IMR-90 (cell line): ENCODE measurements at regions not wholly inside any gene's neighbourhood (a gene's known extent, or its start where the extent isn't known, plus 50 kb on each side); places are given as distances from the start of the nearest gene placed in this dataset.

Source experiments
- ATAC-seq: fragments of 200-7000 bp; cut with Tn5 transposase; 2 replicates; pipeline ENCODE4 v1.9.1; 2020; ENCODE audit warnings: low read depth, mild to moderate bottlenecking, moderate library complexity
- BruUV-seq: library from RNA; stranded (reverse); fragments of 400-500 nt; replicated peaks from 2 replicates; lab custom pipeline; 2021; lab: Mats Ljungman, UMichigan
- CTCF ChIA-PET: fragments of 300-600 bp; formaldehyde crosslinking; extraction: SDS; loops from one replicate; lab custom pipeline; 2021; ENCODE audit warnings: antibody characterized with exemption; lab: Yijun Ruan, JAX
- POLR2A ChIA-PET: fragments of 300-600 bp; sonication (Branson Sonifier 250); formaldehyde crosslinking; loops from one replicate; lab custom pipeline; 2022; ENCODE audit warnings: antibody characterized with exemption; ENCODE audit not compliant: unreplicated experiment; lab: Charles Lee
- DNase-seq: peaks from one replicate; pipeline ENCODE4 v3.0.0; 2013
- H2AFZ ChIP-seq: replicated peaks from 2 replicates; pipeline ENCODE3; 2013; ENCODE audit warnings: low read length, mild to moderate bottlenecking; ENCODE audit not compliant: poor library complexity
- H2AK5ac ChIP-seq: 2 replicates; pipeline ENCODE4 v1.6.1; 2013; ENCODE audit warnings: low read depth, low read length, inconsistent platforms
- H2AK9ac ChIP-seq: replicated peaks from 2 replicates; pipeline ENCODE3; 2013; ENCODE audit warnings: mild to moderate bottlenecking, low read depth, low read length, moderate library complexity; ENCODE audit not compliant: poor library complexity
- H2BK120ac ChIP-seq: 2 replicates; pipeline ENCODE4 v1.6.1; 2013; ENCODE audit warnings: low read depth, low read length, inconsistent platforms
- H2BK15ac ChIP-seq: 3 replicates; pipeline ENCODE4 v1.6.1; 2013; ENCODE audit warnings: low read depth, low read length, inconsistent platforms
- H2BK20ac ChIP-seq: 2 replicates; pipeline ENCODE4 v1.6.1; 2013; ENCODE audit warnings: low read depth, mild to moderate bottlenecking, inconsistent platforms, low read length, moderate library complexity
- H2BK5ac ChIP-seq: 2 replicates; pipeline ENCODE4 v1.6.1; 2013; ENCODE audit warnings: mild to moderate bottlenecking, low read depth, low read length, inconsistent platforms; ENCODE audit not compliant: poor library complexity, severe bottlenecking
- H3K14ac ChIP-seq: replicated peaks from 2 replicates; pipeline ENCODE4 v1.6.1; 2013; ENCODE audit warnings: low read depth, low read length, inconsistent platforms
- H3K18ac ChIP-seq: 2 replicates; pipeline ENCODE4 v1.6.1; 2013; ENCODE audit warnings: low read depth, low read length, control low read depth
- H3K23ac ChIP-seq: 2 replicates; pipeline ENCODE4 v1.6.1; 2013; ENCODE audit warnings: low read depth, low read length, inconsistent platforms
- H3K27ac ChIP-seq: 2 replicates; pipeline ENCODE4 v1.5.1; 2013; ENCODE audit warnings: mild to moderate bottlenecking, control low read depth, low read length; ENCODE audit not compliant: insufficient read depth
- H3K27me3 ChIP-seq: 2 replicates; pipeline ENCODE4 v1.6.1; 2013; ENCODE audit warnings: low read length; ENCODE audit not compliant: control insufficient read depth, insufficient read depth
- H3K36me3 ChIP-seq: 2 replicates; pipeline ENCODE4 v1.6.1; 2013; ENCODE audit warnings: low read length, mixed read lengths; ENCODE audit not compliant: control insufficient read depth, insufficient read depth
- H3K4ac ChIP-seq: 2 replicates; pipeline ENCODE4 v1.6.1; 2013; ENCODE audit warnings: low read depth, low read length, inconsistent platforms
- H3K4me1 ChIP-seq: 2 replicates; pipeline ENCODE4 v1.6.1; 2013; ENCODE audit warnings: low read length, mixed read lengths; ENCODE audit not compliant: control insufficient read depth, insufficient read depth
- H3K4me2 ChIP-seq: 2 replicates; pipeline ENCODE4 v1.6.1; 2013; ENCODE audit warnings: low read depth, mild to moderate bottlenecking, control low read depth, low read length, moderate library complexity
- H3K4me3 ChIP-seq: 2 replicates; pipeline ENCODE4 v1.5.1; 2013; ENCODE audit warnings: low read depth, mild to moderate bottlenecking, control low read depth, low read length, moderate library complexity; ENCODE audit not compliant: insufficient read depth
- H3K56ac ChIP-seq: 2 replicates; pipeline ENCODE4 v1.6.1; 2013; ENCODE audit warnings: low read length, inconsistent platforms; ENCODE audit not compliant: insufficient read depth; ENCODE audit errors: extremely low read depth
- H3K79me1 ChIP-seq, 2 experiments: 2 replicates each; pipeline ENCODE4 v1.6.1; 2013; ENCODE audit warnings: low read length in 2 of 2, inconsistent platforms in 1 of 2, low read depth in 1 of 2
- H3K9ac ChIP-seq: 2 replicates; pipeline ENCODE4 v1.6.1; 2013; ENCODE audit warnings: low read depth, low read length, control low read depth
- H3K9me1 ChIP-seq: 2 replicates; pipeline ENCODE4 v1.6.1; 2013; ENCODE audit warnings: low read length, inconsistent platforms; ENCODE audit not compliant: insufficient read depth
- H3K9me3 ChIP-seq: 2 replicates; pipeline ENCODE4 v1.6.1; 2013; ENCODE audit warnings: low read length; ENCODE audit not compliant: control insufficient read depth, insufficient read depth
- H4K20me1 ChIP-seq: 2 replicates; pipeline ENCODE4 v1.6.1; 2013; ENCODE audit warnings: low read length, inconsistent platforms; ENCODE audit not compliant: insufficient read depth
- H4K5ac ChIP-seq: 2 replicates; pipeline ENCODE4 v1.6.1; 2013; ENCODE audit warnings: mild to moderate bottlenecking, low read depth, low read length, control low read depth
- H4K8ac ChIP-seq, 2 experiments: 2 replicates each; pipeline ENCODE4 v1.6.1; 2013; ENCODE audit warnings: low read depth in 2 of 2, low read length in 2 of 2, control low read depth in 1 of 2, inconsistent platforms in 1 of 2
- H4K91ac ChIP-seq: 2 replicates; pipeline ENCODE4 v1.6.1; 2013; ENCODE audit warnings: low read depth, low read length, inconsistent platforms; ENCODE audit not compliant: insufficient read depth
- BHLHE40 ChIP-seq: fragments of 150-350 bp; IDR thresholded peaks from 2 replicates; pipeline ENCODE4 v1.6.1; 2016; ENCODE audit warnings: mild to moderate bottlenecking, low read depth, low read length
- CEBPB ChIP-seq: IDR thresholded peaks from 2 replicates; pipeline ENCODE4 v1.6.1; 2012; ENCODE audit warnings: low read depth, low read length, improper control_type of control experiment
- CHD1 ChIP-seq: IDR thresholded peaks from 2 replicates; pipeline ENCODE4 v1.6.1; 2012; ENCODE audit warnings: low read depth, low read length, improper control_type of control experiment
- FOS ChIP-seq: fragments of 150-350 bp; IDR thresholded peaks from 2 replicates; pipeline ENCODE4 v1.6.1; 2016; ENCODE audit warnings: low read depth, low read length
- MAFK ChIP-seq: IDR thresholded peaks from 2 replicates; pipeline ENCODE4 v1.6.1; 2012; ENCODE audit warnings: low read depth, low read length, improper control_type of control experiment
- MAZ ChIP-seq: IDR thresholded peaks from 2 replicates; pipeline ENCODE4 v1.6.1; 2012; ENCODE audit warnings: low read depth, mild to moderate bottlenecking, low read length, improper control_type of control experiment, moderate library complexity, borderline replicate concordance
- MXI1 ChIP-seq: IDR thresholded peaks from 2 replicates; pipeline ENCODE4 v1.6.1; 2012; ENCODE audit warnings: low read depth, mild to moderate bottlenecking, low read length, moderate library complexity, borderline replicate concordance
- NFE2L2 ChIP-seq: fragments of 150-350 bp; IDR thresholded peaks from 2 replicates; pipeline ENCODE4 v1.6.1; 2016; ENCODE audit warnings: low read depth, mild to moderate bottlenecking, low read length
- POLR2A ChIP-seq: IDR thresholded peaks from 2 replicates; pipeline ENCODE4 v1.6.1; 2012; ENCODE audit warnings: mild to moderate bottlenecking, low read depth, low read length
- RAD21 ChIP-seq: IDR thresholded peaks from 2 replicates; pipeline ENCODE4 v1.6.1; 2012; ENCODE audit warnings: low read length, improper control_type of control experiment
- RCOR1 ChIP-seq: IDR thresholded peaks from 2 replicates; pipeline ENCODE4 v1.6.1; 2012; ENCODE audit warnings: mild to moderate bottlenecking, low read length, improper control_type of control experiment; ENCODE audit not compliant: insufficient replicate concordance
- RFX5 ChIP-seq: IDR thresholded peaks from 2 replicates; pipeline ENCODE4 v1.8.0; 2012; ENCODE audit warnings: low read depth, mild to moderate bottlenecking, low read length, moderate library complexity
- SMC3 ChIP-seq: fragments of 150-350 bp; IDR thresholded peaks from 2 replicates; pipeline ENCODE4 v1.6.1; 2016; ENCODE audit warnings: low read depth, mild to moderate bottlenecking, antibody characterized with exemption, low read length, moderate library complexity
- WGBS, 2 experiments: methylation state at CpG; one replicate each; pipeline versions ENCODE4 v1.1.5 to v1.1.7; 2013; ENCODE audit warnings: missing lambda C conversion rate in 2 of 2; ENCODE audit not compliant: insufficient read length in 1 of 2; ENCODE audit errors: extremely low coverage in 2 of 2; 5-methylcytosine and 5-hydroxymethylcytosine counted together
- dilution Hi-C: fragments of 300-500 bp; cut with HindIII; formaldehyde crosslinking; loops from one replicate; pipeline ENCODE4 v1.14.3; 2018; ENCODE audit warnings: low sequenced_read_pairs; ENCODE audit not compliant: unreplicated experiment
- in situ Hi-C: fragments of 300-500 bp; cut with MboI; formaldehyde crosslinking; loops from 3 replicates; pipeline ENCODE4 v1.14.3; 2019; ENCODE audit warnings: low sequenced_read_pairs, inconsistent platforms, mixed read lengths
- intact Hi-C: fragments of 100-400 bp; cut with micrococcal nuclease; formaldehyde crosslinking; loops from 2 replicates; pipeline ENCODE4 v1.10.0; 2022
- TF ChIP-seq, protein P1 (sequence below): fragments of 150-350 bp; IDR thresholded peaks from 2 replicates; pipeline ENCODE4 v1.6.1; 2016; ENCODE audit warnings: low read depth, mild to moderate bottlenecking, low read length, moderate library complexity, borderline replicate concordance
- TF ChIP-seq, protein P2 (sequence below): fragments of 150-350 bp; IDR thresholded peaks from 2 replicates; pipeline ENCODE4 v1.6.1; 2017; ENCODE audit warnings: mild to moderate bottlenecking, antibody characterized with exemption, low read length, low read depth
- TF ChIP-seq, protein P3 (sequence below): conservative IDR thresholded peaks from 2 replicates; pipeline ENCODE4 v1.5.1; 2012; ENCODE audit warnings: mild to moderate bottlenecking, low read depth, low read length, improper control_type of control experiment

DNA sequence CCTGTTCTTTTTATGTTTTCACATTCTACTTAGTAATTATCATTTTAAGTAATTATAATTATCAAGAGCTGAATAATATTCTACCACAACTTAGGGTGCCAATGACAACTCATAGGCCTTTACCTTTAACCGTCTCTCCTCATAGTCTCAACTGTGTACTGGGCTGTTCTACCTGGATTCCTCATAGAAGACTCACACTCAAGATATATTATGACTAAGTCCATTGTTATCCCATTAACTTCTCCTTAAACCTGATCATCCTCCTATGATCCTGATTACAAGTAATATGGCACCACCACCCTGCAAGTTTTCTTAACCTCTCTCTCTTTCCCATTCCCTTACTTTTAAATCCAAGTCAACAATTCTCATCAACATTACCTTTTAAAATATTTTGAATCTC, 285.9 kb upstream of the VEPH1 start:
- ChIA-PET POLR2A (no interaction called here), CTCF (interaction anchor here (0.5 kb wide), 1 partner anchor 646 kb away, joined by 3 read pairs; no protein-coding TSS in a partner anchor)
- no peak for DNase-seq
- Histone ChIP-seq H3K9me1 (0 out of 2 replicates have a peak, but pooled peaks cover 4% of the 10 kb centered on the region), H4K20me1 (no peaks in the 10 kb centered on the region), H3K9me3 (no peaks in the 10 kb centered on the region), H3K4ac (no peak overlapping the region), H2AK5ac (no peak overlapping the region), H2BK120ac (no peak overlapping the region), H2AFZ (no peak overlapping the region), H4K8ac (no peak overlapping the region), H4K91ac (no peak overlapping the region), H2BK5ac (no peak overlapping the region), H3K14ac (no peak overlapping the region), H3K56ac (no peak overlapping the region), H3K27ac (no peak overlapping the region), H3K36me3 (no peaks in the 10 kb centered on the region), H3K9ac (no peak overlapping the region), H3K79me1 (no peaks in the 10 kb centered on the region), H4K5ac (no peak overlapping the region), H3K23ac (no peak overlapping the region), H3K4me3 (no peak overlapping the region), H3K4me2 (no peak overlapping the region), H3K27me3 (no peaks in the 10 kb centered on the region), H2BK20ac (no peak overlapping the region), H3K18ac (no peak overlapping the region), H3K4me1 (peaks cover 12% of the 10 kb centered on the region), H2AK9ac (no peak overlapping the region), H2BK15ac (no peak overlapping the region)
- intact Hi-C loops (loop anchor here (5.0 kb wide), 1 partner anchor 262 kb away; no protein-coding TSS in a partner anchor), dilution Hi-C loops (no loop called here), in situ Hi-C loops (no loop called here)
- no peak for TF ChIP-seq BHLHE40
- no peak for TF ChIP-seq CEBPB
- no peak for TF ChIP-seq CHD1
- TF ChIP-seq, protein P1, sequence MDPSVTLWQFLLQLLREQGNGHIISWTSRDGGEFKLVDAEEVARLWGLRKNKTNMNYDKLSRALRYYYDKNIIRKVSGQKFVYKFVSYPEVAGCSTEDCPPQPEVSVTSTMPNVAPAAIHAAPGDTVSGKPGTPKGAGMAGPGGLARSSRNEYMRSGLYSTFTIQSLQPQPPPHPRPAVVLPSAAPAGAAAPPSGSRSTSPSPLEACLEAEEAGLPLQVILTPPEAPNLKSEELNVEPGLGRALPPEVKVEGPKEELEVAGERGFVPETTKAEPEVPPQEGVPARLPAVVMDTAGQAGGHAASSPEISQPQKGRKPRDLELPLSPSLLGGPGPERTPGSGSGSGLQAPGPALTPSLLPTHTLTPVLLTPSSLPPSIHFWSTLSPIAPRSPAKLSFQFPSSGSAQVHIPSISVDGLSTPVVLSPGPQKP: no peak
- TF ChIP-seq SMC3: no peak
- no peak for TF ChIP-seq MAZ
- no peak for TF ChIP-seq RCOR1
- TF ChIP-seq MAFK: no peak
- TF ChIP-seq, protein P2, sequence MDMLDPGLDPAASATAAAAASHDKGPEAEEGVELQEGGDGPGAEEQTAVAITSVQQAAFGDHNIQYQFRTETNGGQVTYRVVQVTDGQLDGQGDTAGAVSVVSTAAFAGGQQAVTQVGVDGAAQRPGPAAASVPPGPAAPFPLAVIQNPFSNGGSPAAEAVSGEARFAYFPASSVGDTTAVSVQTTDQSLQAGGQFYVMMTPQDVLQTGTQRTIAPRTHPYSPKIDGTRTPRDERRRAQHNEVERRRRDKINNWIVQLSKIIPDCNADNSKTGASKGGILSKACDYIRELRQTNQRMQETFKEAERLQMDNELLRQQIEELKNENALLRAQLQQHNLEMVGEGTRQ: no peak
- no peak for TF ChIP-seq FOS
- TF ChIP-seq NFE2L2: no peak
- TF ChIP-seq RFX5: no peak
- no peak for TF ChIP-seq RAD21
- no peak for TF ChIP-seq POLR2A
- no peak for TF ChIP-seq MXI1
- TF ChIP-seq, protein P3, sequence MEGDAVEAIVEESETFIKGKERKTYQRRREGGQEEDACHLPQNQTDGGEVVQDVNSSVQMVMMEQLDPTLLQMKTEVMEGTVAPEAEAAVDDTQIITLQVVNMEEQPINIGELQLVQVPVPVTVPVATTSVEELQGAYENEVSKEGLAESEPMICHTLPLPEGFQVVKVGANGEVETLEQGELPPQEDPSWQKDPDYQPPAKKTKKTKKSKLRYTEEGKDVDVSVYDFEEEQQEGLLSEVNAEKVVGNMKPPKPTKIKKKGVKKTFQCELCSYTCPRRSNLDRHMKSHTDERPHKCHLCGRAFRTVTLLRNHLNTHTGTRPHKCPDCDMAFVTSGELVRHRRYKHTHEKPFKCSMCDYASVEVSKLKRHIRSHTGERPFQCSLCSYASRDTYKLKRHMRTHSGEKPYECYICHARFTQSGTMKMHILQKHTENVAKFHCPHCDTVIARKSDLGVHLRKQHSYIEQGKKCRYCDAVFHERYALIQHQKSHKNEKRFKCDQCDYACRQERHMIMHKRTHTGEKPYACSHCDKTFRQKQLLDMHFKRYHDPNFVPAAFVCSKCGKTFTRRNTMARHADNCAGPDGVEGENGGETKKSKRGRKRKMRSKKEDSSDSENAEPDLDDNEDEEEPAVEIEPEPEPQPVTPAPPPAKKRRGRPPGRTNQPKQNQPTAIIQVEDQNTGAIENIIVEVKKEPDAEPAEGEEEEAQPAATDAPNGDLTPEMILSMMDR: no peak
- no TSS peak for BruUV-seq
- no peak for ATAC-seq
- 78% methylated on average over 1 of the region's 1 CpG; no CpG with 5 or more reads in 1 of the 2 experiments for WGBS, 2 experiments
